ENCODE measurements at regions not wholly inside any gene's neighbourhood (a gene's known extent, or its start where the extent isn't known, plus 50 kb on each side); places are given as distances from the start of the nearest gene placed in this dataset.

DNA sequence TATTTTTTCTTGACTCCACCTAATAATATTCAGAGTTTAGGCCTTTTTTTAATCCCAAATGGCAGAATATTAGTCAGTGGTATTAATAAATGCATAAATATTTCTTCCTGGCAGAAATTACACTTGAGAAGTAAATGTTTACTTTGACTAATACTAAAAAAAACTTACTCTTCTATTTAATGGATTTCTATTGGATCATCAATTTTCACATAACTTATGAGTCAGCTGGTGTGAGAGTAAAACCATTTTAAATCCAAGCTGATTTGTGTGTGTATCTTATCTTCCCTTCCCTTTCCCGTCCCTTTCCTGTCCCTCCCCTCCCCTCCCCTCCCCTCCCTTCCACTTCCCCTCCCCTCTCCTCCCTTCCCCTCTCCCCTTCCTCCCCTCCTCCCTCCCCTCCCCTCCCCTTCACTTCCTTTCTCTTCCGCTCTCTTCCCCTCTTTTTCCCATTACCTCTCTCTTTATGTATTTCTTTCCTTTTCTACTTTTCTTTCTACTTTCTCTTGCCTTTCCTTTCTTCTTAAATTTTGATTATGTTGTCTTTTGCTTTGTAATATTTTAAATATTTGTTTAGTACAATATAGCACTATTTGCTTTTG, 630.1 kb upstream of the EPHA5 start:
- Histone ChIP-seq H3K9me1 (replicated peaks; ENCODE audit: control insufficient read depth, extremely low read depth, insufficient read depth, low read length) (no peaks in the 10 kb centered on the region), H3K9ac (replicated peaks; ENCODE audit: extremely low read depth, insufficient read depth, low read length) (no peak overlapping the region), H3K27ac (ENCODE audit: insufficient read depth, low read depth, low read length) (no peak overlapping the region), H3K79me2 (ENCODE audit: control insufficient read depth, insufficient read depth, low read length) (no peaks in the 10 kb centered on the region), H3K27me3 (ENCODE audit: control insufficient read depth in 2 of 2, insufficient read depth in 2 of 2, low read length in 2 of 2) (no peaks in the 10 kb centered on the region), H3K4me1 (ENCODE audit: control insufficient read depth, extremely low read depth, insufficient read depth, low read length) (peaks cover 3% of the 10 kb centered on the region), H3K36me3 (ENCODE audit: control insufficient read depth in 2 of 2, extremely low read depth in 1 of 2, insufficient read depth in 2 of 2, low read length in 2 of 2) (no peaks in the 10 kb centered on the region), H3K9me3 (replicated peaks; ENCODE audit: control insufficient read depth, insufficient read depth, low read length) (no peaks in the 10 kb centered on the region), H3K4me3 (replicated peaks in 1 of 3; ENCODE audit: insufficient read depth in 1 of 3, low read depth in 1 of 3, low read length in 3 of 3) (no peak overlapping the region), H3K4me2 (ENCODE audit: insufficient read depth, low read length) (no peak overlapping the region), H4K20me1 (replicated peaks; ENCODE audit: control insufficient read depth, extremely low read depth, insufficient read depth, low read length) (no peaks in the 10 kb centered on the region), H2AFZ (ENCODE audit: low read depth, low read length) (no peak overlapping the region)
- no peak for FAIRE-seq
- DNase-seq (ENCODE audit: low read depth, low spot score), result peak; percentile 7
- intact Hi-C loops (cut with micrococcal nuclease), result no loop called here
- TF ChIP-seq FOS (IDR thresholded peaks at IDR 0.05; ENCODE audit: borderline replicate concordance, insufficient read depth, low read length), result peak; percentile 28
- TF ChIP-seq POLR2A (IDR thresholded peaks at IDR 0.05; ENCODE audit: low read depth, low read length), result no peak
- CTCF ChIA-PET, result interaction anchor here (0.6 kb wide), 1 partner anchor 9 kb away, joined by 3 read pairs; no protein-coding TSS in a partner anchor
- POLR2A ChIA-PET, result no interaction called here
- dilution Hi-C loops (cut with MboI; ENCODE audit: extremely low pct_ligation_motif_present, low sequenced_read_pairs), result no loop called here
- no TSS peak for BruUV-seq (replicated peaks)

DNA sequence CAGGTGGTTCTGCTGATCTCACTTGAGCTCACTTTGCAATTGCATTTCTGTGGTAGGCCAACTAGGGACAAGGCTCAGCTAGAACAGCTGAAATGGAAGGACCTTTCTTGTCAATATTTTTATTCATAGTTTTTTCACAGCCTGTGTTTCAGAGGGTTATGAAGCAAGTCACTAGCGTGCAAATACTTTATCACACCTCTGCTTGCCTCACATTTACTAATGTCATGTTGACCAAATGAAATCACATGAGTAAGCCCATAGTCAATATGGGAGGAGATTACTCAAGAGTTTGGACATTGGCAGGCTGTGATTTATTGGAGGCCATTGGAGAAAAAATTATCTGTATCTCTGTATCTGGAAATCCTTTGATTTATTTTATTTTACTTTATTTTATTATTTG, 628.3 kb upstream of the EPHA5 start:
- Histone ChIP-seq H3K9me3 (replicated peaks; ENCODE audit: control insufficient read depth, insufficient read depth, low read length) (no peaks in the 10 kb centered on the region), H3K27me3 (ENCODE audit: control insufficient read depth in 2 of 2, insufficient read depth in 2 of 2, low read length in 2 of 2) (no peaks in the 10 kb centered on the region), H3K9me1 (replicated peaks; ENCODE audit: control insufficient read depth, extremely low read depth, insufficient read depth, low read length) (no peaks in the 10 kb centered on the region), H3K9ac (replicated peaks; ENCODE audit: extremely low read depth, insufficient read depth, low read length) (no peak overlapping the region), H3K79me2 (ENCODE audit: control insufficient read depth, insufficient read depth, low read length) (no peaks in the 10 kb centered on the region), H3K36me3 (ENCODE audit: control insufficient read depth in 2 of 2, extremely low read depth in 1 of 2, insufficient read depth in 2 of 2, low read length in 2 of 2) (no peaks in the 10 kb centered on the region), H3K4me2 (ENCODE audit: insufficient read depth, low read length) (no peak overlapping the region), H2AFZ (ENCODE audit: low read depth, low read length) (no peak overlapping the region), H3K4me3 (replicated peaks in 1 of 3; ENCODE audit: insufficient read depth in 1 of 3, low read depth in 1 of 3, low read length in 3 of 3) (no peak overlapping the region), H3K27ac (ENCODE audit: insufficient read depth, low read depth, low read length) (no peak overlapping the region), H3K4me1 (ENCODE audit: control insufficient read depth, extremely low read depth, insufficient read depth, low read length) (peaks cover 3% of the 10 kb centered on the region), H4K20me1 (replicated peaks; ENCODE audit: control insufficient read depth, extremely low read depth, insufficient read depth, low read length) (no peaks in the 10 kb centered on the region)
- CTCF ChIA-PET, result no interaction called here
- dilution Hi-C loops (cut with MboI; ENCODE audit: extremely low pct_ligation_motif_present, low sequenced_read_pairs) (no loop called here), intact Hi-C loops (cut with micrococcal nuclease) (no loop called here)
- DNase-seq (ENCODE audit: low read depth, low spot score), result no peak
- FAIRE-seq, result no peak
- no TSS peak for BruUV-seq (replicated peaks)
- TF ChIP-seq, protein P1, sequence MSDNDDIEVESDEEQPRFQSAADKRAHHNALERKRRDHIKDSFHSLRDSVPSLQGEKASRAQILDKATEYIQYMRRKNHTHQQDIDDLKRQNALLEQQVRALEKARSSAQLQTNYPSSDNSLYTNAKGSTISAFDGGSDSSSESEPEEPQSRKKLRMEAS (IDR thresholded peaks at IDR 0.05; ENCODE audit: insufficient read depth, insufficient read length), result no peak
- no peak for TF ChIP-seq FOS (IDR thresholded peaks at IDR 0.05; ENCODE audit: borderline replicate concordance, insufficient read depth, low read length)
- TF ChIP-seq CTCF (IDR thresholded peaks at IDR 0.05; ENCODE audit: extremely low read depth in 1 of 2, insufficient read depth in 1 of 2, low read depth in 1 of 2, low read length in 2 of 2), result no peak
- TF ChIP-seq MYC (IDR thresholded peaks at IDR 0.05; ENCODE audit: low read depth, low read length), result no peak
- TF ChIP-seq GATA2 (IDR thresholded peaks at IDR 0.05; ENCODE audit: insufficient read depth, insufficient read length, low read depth, low read length), result no peak
- TF ChIP-seq POLR2AphosphoS5 (IDR thresholded peaks at IDR 0.05; ENCODE audit: insufficient read depth, low read depth, low read length), result no peak
- TF ChIP-seq POLR2A (IDR thresholded peaks at IDR 0.05; ENCODE audit: low read depth, low read length), result no peak
- no peak for TF ChIP-seq EZH2 (IDR thresholded peaks at IDR 0.05; ENCODE audit: borderline replicate concordance, low read depth, low read length, severe bottlenecking)
- TF ChIP-seq JUN (IDR thresholded peaks at IDR 0.05; ENCODE audit: borderline replicate concordance, insufficient read depth, insufficient read length, low read depth), result no peak
- POLR2A ChIA-PET, result no interaction called here

Data from endothelial cell of umbilical vein (primary cell).